Spleen (tissue), 11 donors: ENCODE measurements at regions not wholly inside any gene's neighbourhood (a gene's known extent, or its start where the extent isn't known, plus 50 kb on each side); places are given as distances from the start of the nearest gene placed in this dataset.

ENCODE experiments used
- DNase-seq: peaks from one replicate; pipeline ENCODE4 v3.0.0-alpha.2; 2020
- H3K27ac ChIP-seq, 8 donors: fragments of 200-600 bp; sonication (generic) in 7 of 8; 1 replicate in 4 of 8; 2 replicates in 4 of 8; pipeline versions ENCODE4 v1.5.0 to v1.8.0; 2016 to 2021; ENCODE audit warnings: inconsistent platforms in 4 of 8, mild to moderate bottlenecking in 4 of 8, moderate library complexity in 1 of 8
- H3K27me3 ChIP-seq, 7 donors: fragments of 200-600 bp; sonication (generic) in 6 of 7; replicated peaks in 1 of 7; 1 replicate in 4 of 7; 2 replicates in 3 of 7; pipeline versions ENCODE4 v1.5.0 to v1.8.0; 2016 to 2021; ENCODE audit warnings: inconsistent platforms in 3 of 7, mild to moderate bottlenecking in 1 of 7
- H3K36me3 ChIP-seq, 6 donors: fragments of 200-600 bp; sonication (generic) in 5 of 6; 1 replicate in 4 of 6; 2 replicates in 2 of 6; pipeline versions ENCODE4 v1.5.0 to v1.8.0; 2016 to 2021; ENCODE audit warnings: inconsistent platforms in 2 of 6
- H3K4me1 ChIP-seq, 6 donors: fragments of 200-600 bp; sonication (generic) in 5 of 6; 1 replicate in 3 of 6; 2 replicates in 3 of 6; pipeline versions ENCODE4 v1.5.0 to v1.8.0; 2016 to 2021; ENCODE audit warnings: inconsistent platforms in 3 of 6
- H3K4me3 ChIP-seq, 8 donors: fragments of 200-600 bp; sonication (generic) in 7 of 8; 1 replicate in 4 of 8; 2 replicates in 4 of 8; pipeline versions ENCODE4 v1.5.0 to v1.8.0; 2016 to 2021; ENCODE audit warnings: inconsistent platforms in 4 of 8, mild to moderate bottlenecking in 4 of 8, moderate library complexity in 2 of 8
- H3K9me3 ChIP-seq, 8 donors: fragments of 200-600 bp; sonication (generic) in 7 of 8; 1 replicate in 4 of 8; 2 replicates in 4 of 8; pipeline versions ENCODE4 v1.5.0 to v1.8.0; 2016 to 2021; ENCODE audit warnings: inconsistent platforms in 4 of 8
- CTCF ChIP-seq, 11 experiments: fragments of 200-600 bp in 7 of 11; fragments of 450-650 bp in 4 of 11; sonication (generic) in 4 of 11; IDR thresholded peaks in 8 of 11; conservative IDR thresholded peaks in 3 of 11; 1 replicate in 7 of 11; 2 replicates in 4 of 11; pipeline versions ENCODE4 v1.4.0 to v1.8.0; 2016 to 2021; ENCODE audit warnings: antibody characterized with exemption in 11 of 11, inconsistent platforms in 4 of 11, mild to moderate bottlenecking in 1 of 11
- POLR2A ChIP-seq, 3 donors: fragments of 450-650 bp; IDR thresholded peaks; one replicate each; pipeline ENCODE4 v1.5.1; 2017; ENCODE audit warnings: antibody characterized with exemption in 3 of 3, mild to moderate bottlenecking in 1 of 3
- POLR2AphosphoS5 ChIP-seq, 3 donors: sonication (generic); formaldehyde crosslinking; IDR thresholded peaks; one replicate each; pipeline ENCODE4 v1.5.1; 2017; ENCODE audit warnings: antibody characterized with exemption in 3 of 3
- WGBS, 5 donors: extraction: QIAGEN DNeasy Blood & Tissue Kit in 3 of 5; methylation state at CpG; one replicate each; pipeline versions ENCODE4 v1.1.5 to v1.1.7; 2013 to 2018; 5-methylcytosine and 5-hydroxymethylcytosine counted together
- intact Hi-C: fragments of 100-400 bp; cut with DNase I; formaldehyde crosslinking; loops from one replicate; pipeline ENCODE4 v1.15.0; 2023; ENCODE audit warnings: low total_unique reads
- donor health status: healthy with polysubstance abuse.
- donor health status: DM: no; HTN: no; CAD: no; lungs with moderate emphysema.
- donor health status: DM: no; HTN: no; CAD: no.
- donor health status: Bipolar disorder and iron deficiency.
- donor health status: healthy.
- donor health status: DM: no; HTN: no; CAD: no.
- donor health status: DM: yes; HTN: yes; CAD: no.

- WGBS, 5 donors, result 57 to 64% (median 62%) methylated on average over 19 of the region's 19 CpGs
- intact Hi-C loops, result no loop called here
- DNase-seq, result no peak
Measured at GRCh38 chrX:530726-531610, 99.6 kb upstream of the SHOX start.

GRCh38 chrX:531611-531936, 99.0 kb upstream of the SHOX start:
- no peak overlapping the region for H3K27ac ChIP-seq
- H3K4me1 ChIP-seq, result no peaks in the 10 kb centered on the region
- peaks cover 0 to 2% (median 0%) of the 10 kb centered on the region in 7 donors for H3K27me3 ChIP-seq
- no peak for DNase-seq
- H3K9me3 ChIP-seq, result peaks cover 0 to 31% (median 8%) of the 10 kb centered on the region in 8 donors
- no peaks in the 10 kb centered on the region for H3K36me3 ChIP-seq
- intact Hi-C loops, result no loop called here
- H3K4me3 ChIP-seq, result no peak overlapping the region
- no peak for TF ChIP-seq POLR2AphosphoS5 (IDR thresholded peaks at IDR 0.05)
- no peak for TF ChIP-seq CTCF (IDR thresholded peaks at IDR 0.05 in 8 of 11, conservative IDR thresholded peaks at IDR 0.05 in 3 of 11)
- TF ChIP-seq POLR2A (IDR thresholded peaks at IDR 0.05), result no peak
- WGBS, 5 donors, result 11 to 14% (median 11%) methylated on average over 6 of the region's 6 CpGs

More at GRCh38 chrX:530726-531610, 99.6 kb upstream of the SHOX start:
- TF ChIP-seq CTCF (IDR thresholded peaks at IDR 0.05 in 8 of 11, conservative IDR thresholded peaks at IDR 0.05 in 3 of 11) (no peak), POLR2A (IDR thresholded peaks at IDR 0.05) (no peak), POLR2AphosphoS5 (IDR thresholded peaks at IDR 0.05) (no peak)
- H3K4me1 ChIP-seq, result no peaks in the 10 kb centered on the region
- no peak overlapping the region for H3K4me3 ChIP-seq
- peaks cover 0 to 5% (median 0%) of the 10 kb centered on the region in 7 donors for H3K27me3 ChIP-seq
- H3K36me3 ChIP-seq, result no peaks in the 10 kb centered on the region
- peaks cover 0 to 35% (median 8%) of the 10 kb centered on the region in 8 donors for H3K9me3 ChIP-seq
- H3K27ac ChIP-seq, result no peak overlapping the region

- TF ChIP-seq POLR2AphosphoS5 (IDR thresholded peaks at IDR 0.05), result no peak
- TF ChIP-seq CTCF (IDR thresholded peaks at IDR 0.05 in 8 of 11, conservative IDR thresholded peaks at IDR 0.05 in 3 of 11), result no peak
- TF ChIP-seq POLR2A (IDR thresholded peaks at IDR 0.05), result no peak
- H3K27ac ChIP-seq, result no peak overlapping the region
- intact Hi-C loops, result no loop called here
- H3K4me3 ChIP-seq, result no peak overlapping the region
- no peaks in the 10 kb centered on the region for H3K4me1 ChIP-seq
- no peak for DNase-seq
- H3K36me3 ChIP-seq, result no peaks in the 10 kb centered on the region
- peaks cover 0 to 42% (median 2%) of the 10 kb centered on the region in 8 donors for H3K9me3 ChIP-seq
- H3K27me3 ChIP-seq, result no peaks in the 10 kb centered on the region
Measured at GRCh38 chrX:534804-535203, 95.8 kb upstream of the SHOX start.

GRCh38 chrX:536616-537015, 94.0 kb upstream of the SHOX start:
- Histone ChIP-seq H3K9me3 (peaks cover 0 to 52% (median 3%) of the 10 kb centered on the region in 8 donors), H3K27ac (no peak overlapping the region), H3K36me3 (no peaks in the 10 kb centered on the region), H3K4me3 (no peak overlapping the region), H3K27me3 (no peaks in the 10 kb centered on the region), H3K4me1 (no peaks in the 10 kb centered on the region)
- TF ChIP-seq CTCF (IDR thresholded peaks at IDR 0.05 in 8 of 11, conservative IDR thresholded peaks at IDR 0.05 in 3 of 11), result no peak
- no peak for TF ChIP-seq POLR2AphosphoS5 (IDR thresholded peaks at IDR 0.05)
- no peak for TF ChIP-seq POLR2A (IDR thresholded peaks at IDR 0.05)
- 92 to 95% (median 93%) methylated on average over 19 of the region's 19 CpGs for WGBS, 5 donors
- no peak for DNase-seq
- intact Hi-C loops, result no loop called here
